DMS79 (cell line): ENCODE measurements at regions not wholly inside any gene's neighbourhood (a gene's known extent, or its start where the extent isn't known, plus 50 kb on each side); places are given as distances from the start of the nearest gene placed in this dataset.

Experiments
- DNase-seq: peaks from one replicate; lab custom pipeline; 2025; lab: John Stamatoyannopoulos, UW

- no peak for DNase-seq
These were observed 418.8 kb upstream of the PROK2 start for GRCh38 chr3:72203613-72204349.

GRCh38 chr3:72203105-72203504, 418.2 kb upstream of the PROK2 start:
- DNase-seq: no peak

DNA sequence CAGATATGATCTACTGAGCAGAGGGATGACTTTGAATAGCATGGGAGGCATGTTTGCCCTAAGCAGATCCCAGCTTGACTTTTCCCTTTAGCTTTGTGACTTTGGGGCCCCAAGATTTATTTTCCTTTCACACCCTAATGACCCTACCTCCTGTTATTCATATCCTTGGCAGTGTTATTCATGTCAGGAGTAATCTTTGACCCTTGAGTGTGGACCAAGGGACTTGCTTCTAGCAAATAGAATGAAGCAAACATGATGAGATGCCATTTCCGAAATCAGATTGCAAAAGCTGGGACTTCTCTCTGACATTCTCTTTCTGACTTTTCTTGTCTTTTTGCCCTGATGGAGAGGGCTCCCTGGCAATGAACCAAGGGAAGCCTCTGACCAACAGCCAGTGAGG, 415.4 kb upstream of the PROK2 start:
- no peak for DNase-seq

GRCh38 chr3:72199530-72199929, 414.6 kb upstream of the PROK2 start:
- no peak for DNase-seq

- no peak for DNase-seq
These were observed 411.5 kb upstream of the PROK2 start for GRCh38 chr3:72196377-72196929.

DNA sequence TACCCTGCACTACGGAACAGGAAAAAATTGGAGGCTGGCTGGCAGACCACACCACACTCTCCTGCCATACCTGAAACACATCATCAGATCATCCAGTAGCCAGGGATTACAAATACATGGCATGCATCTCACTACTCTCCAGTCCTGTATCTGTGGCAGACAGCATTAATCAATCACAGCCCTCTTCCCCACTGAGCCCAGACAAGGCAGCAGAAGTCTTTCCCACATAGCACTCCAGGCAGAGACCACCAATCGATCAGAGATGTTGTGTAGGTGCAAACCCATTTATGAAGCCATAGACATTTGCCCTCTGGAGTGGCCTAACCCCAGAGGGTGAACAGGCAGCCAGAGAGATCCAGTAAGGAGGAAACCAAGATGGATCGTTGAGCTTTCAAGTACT, 410.9 kb upstream of the PROK2 start:
- no peak for DNase-seq

DNA sequence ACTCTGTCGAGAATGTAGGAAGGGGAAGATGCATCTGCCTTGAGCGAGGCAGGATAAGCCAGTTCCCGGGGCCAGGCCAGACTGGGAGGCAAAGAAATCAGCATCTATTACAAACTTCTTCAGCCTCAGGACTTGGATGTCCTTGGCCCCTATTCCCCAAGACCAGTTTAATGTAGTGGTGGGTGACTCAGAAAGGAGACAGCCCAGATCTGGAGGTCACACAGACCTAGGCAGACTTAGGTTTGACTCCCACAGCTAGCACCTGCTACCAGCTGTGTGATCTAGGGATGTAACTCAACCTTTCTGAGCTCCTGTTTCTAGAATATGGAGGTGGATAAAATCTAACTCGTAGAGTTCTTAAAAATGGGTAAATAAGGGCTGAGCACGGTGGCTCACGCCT, 409.5 kb upstream of the PROK2 start:
- DNase-seq: no peak

DNA sequence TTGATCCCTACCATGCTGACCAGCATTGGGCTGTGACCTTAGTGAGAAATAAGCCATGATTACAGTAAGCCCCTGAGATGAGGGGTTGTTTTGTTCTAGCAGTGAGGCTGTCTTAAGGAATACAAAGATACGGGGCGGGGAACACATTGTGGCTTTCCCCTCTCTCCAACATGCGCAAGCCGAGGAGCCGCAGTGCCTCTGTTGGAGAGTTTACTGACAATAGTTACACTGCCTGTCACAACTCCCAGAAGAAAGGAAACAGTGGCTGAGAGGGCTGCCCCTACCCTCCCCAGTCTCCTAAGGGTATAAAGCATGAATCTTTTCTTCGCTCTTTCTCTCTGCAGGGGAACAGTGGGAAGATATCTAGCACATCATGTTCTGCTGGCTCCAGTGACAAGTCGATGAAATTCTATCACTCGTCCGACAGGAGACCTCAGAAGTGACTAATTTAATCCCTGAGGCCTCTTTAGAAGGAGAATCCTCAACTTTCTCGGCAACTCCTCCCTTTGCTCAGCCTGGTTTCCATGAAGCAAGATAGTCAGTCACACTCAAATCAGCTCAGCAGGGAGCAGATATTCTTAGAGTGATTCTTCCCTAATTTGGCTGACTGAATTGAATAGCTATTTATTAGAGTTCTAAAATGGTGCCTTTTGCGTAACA, 409.0 kb upstream of the PROK2 start:
- no peak for DNase-seq

- no peak for DNase-seq
These were observed 407.6 kb upstream of the PROK2 start for GRCh38 chr3:72192572-72192971.

GRCh38 chr3:72191209-72191960, 406.4 kb upstream of the PROK2 start:
- DNase-seq: no peak

DNA sequence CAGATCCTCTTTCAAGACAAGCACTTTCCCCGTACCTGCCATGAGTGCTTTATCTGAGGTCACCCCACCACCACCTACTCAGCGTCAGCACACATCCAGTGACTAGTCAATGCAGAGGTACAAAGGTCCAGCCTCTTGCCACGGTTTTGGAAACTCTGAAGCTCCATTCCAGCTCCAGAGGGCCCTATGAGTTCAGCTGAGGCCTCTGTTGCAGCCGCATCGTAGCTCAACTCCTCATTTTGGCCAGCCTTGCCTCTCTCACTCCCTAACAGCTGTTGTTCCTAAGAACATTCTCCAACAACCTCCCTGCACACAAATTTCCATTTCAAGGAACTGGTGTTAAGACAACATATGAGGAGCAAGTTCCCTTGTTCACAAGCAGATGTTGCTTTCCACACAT, 405.1 kb upstream of the PROK2 start:
- DNase-seq: no peak

- no peak for DNase-seq
These were observed 404.4 kb upstream of the PROK2 start for GRCh38 chr3:72189339-72189738.

GRCh38 chr3:72188536-72188935, 403.6 kb upstream of the PROK2 start:
- DNase-seq: no peak

GRCh38 chr3:72187131-72187530, 402.2 kb upstream of the PROK2 start:
- DNase-seq: no peak

DNA sequence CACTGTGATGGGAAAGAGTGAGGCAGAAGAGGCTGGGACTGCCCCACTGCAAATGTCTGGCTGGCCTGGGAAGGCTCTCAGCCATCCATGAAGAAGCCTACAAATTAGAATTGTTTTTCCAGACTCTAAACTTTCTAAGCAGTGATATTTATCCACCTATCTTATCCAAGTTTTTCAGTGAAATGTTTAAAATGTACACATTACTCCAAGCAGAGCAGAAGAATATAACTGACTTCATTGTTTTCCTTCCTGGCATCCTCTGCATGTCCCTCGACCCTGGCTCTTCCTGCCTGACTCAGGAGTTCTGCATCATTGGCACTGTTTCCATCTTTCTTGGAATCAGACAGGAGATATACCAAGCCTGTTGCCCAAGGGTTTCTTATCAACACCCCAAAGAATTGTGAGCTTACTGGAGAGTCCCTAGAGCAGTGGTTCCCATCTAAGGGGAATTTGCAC, 401.5 kb upstream of the PROK2 start:
- no peak for DNase-seq

DNA sequence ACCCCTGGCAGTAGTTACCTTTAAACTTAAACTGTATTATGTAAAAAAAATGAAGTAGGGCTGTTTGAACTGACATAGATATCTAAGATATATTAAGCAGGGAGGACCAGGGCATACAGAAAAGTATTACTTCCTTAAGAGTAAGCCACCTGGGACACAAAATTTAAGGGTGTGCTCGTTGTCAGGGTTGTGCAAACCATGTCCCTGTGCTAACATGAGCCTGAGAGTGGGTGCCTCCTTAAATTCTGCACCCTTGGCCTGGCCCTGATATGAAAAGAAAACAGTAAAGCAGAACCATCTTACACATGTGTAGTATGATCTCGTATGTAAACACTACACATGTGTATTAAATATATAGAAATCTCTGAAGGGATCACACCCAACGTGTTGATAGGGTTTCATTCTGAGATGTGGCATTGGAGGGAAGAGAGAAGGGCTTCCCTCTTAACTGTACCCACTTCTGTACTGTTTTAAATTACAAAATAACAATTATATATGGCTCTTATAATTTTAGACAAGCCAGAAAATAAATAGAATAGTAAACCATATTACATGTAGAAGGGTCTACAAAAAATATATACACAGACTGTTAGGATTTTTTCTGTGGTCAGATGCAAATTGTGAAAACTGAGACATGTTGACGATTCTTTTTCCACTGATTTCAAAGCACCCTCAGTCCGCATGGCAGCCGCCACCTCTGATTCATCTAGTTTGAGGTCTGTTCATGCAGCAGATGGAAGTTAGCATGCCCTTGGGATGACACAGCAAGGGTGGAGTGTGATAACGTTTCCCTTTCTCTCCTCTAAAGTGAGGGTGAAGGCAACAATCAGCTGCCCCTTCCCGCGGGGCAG, 400.8 kb upstream of the PROK2 start:
- no peak for DNase-seq

- no peak for DNase-seq
These were observed 398.5 kb upstream of the PROK2 start for GRCh38 chr3:72183489-72183888.

DNA sequence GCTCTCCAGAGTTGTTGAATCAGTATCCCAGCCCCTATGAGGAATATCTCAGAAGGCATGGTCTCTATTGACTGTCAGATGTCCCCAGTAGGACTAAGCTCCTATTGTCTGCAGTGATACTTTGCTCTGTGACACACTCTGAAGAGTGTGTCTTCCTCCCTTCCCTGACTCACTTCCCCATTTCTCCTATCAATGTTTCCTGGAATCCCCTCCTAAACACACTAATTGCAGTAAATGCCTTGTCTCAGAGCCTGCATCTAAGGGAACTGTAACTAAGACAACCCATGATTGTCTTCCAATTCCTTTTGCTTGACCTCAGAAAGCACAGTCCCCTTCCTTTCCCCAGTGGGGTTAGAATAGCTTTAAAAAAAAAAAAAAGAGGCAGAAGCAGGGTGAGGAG, 397.3 kb upstream of the PROK2 start:
- DNase-seq: no peak

- no peak for DNase-seq
These were observed 396.3 kb upstream of the PROK2 start for GRCh38 chr3:72181251-72181650.

DNA sequence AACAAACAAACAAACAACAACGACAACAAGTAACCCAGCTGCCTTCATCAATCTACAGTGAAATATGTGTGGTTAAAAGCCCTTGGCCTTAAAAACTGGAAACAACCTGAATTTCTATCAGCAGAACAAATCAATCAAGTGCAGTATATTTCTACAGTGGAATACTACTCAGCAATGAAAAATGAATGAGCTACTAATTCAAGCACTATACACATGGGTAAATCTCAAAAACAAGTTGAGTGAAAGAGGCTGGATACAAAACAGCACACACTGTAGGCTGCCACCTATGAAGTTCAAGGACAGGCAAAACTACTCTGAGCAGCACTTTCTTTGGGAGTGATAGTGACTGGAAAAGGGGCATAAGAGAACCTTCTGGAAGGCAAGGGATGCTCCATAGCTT, 395.5 kb upstream of the PROK2 start:
- DNase-seq: no peak

DNA sequence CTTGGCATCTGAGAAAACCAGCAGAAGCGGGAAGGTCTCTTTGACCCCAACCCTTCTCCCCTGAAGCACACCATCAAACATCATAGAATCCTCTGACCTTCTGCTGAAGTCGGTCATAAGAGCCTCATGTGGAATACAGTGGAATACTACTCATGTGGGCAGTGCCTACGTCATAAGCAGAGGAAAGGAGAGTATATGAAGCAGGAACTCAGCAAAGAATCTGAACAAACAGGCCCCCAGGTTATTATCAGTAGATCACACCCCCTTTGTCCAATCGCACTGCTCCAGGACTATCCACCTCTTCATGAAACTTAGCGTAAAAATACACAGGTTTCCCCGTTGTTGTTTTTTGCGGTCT, 394.1 kb upstream of the PROK2 start:
- no peak for DNase-seq
